ENCODE measurements at regions not wholly inside any gene's neighbourhood (a gene's known extent, or its start where the extent isn't known, plus 50 kb on each side); places are given as distances from the start of the nearest gene placed in this dataset.

DNA sequence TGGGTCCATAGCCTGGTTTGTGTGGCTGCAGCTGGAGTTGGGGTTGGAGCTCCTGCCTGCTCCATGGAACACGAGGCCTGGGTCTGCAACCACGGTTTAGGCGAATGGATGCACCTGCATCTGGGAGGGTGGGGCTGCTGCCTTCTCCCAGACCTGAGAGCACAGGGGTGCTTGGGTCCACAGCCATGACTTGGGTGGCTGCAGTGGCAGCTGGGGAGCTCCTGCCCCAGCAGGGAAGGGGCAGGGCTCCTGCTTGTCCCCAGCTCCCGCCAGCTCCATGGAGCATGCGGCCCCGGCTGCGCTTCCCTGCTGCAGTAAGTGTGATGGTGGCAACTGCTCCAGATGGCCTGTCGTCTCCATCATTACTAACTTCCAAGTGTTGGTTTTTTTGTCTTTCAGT, 571.1 kb upstream of the LRRN3 start:
- H2AFZ ChIP-seq (ENCODE audit: low read length) = no peak overlapping the region
- no peaks in the 10 kb centered on the region for H3K36me3 ChIP-seq (replicated peaks; ENCODE audit: insufficient read depth, low read length)
- TF ChIP-seq, protein P1, sequence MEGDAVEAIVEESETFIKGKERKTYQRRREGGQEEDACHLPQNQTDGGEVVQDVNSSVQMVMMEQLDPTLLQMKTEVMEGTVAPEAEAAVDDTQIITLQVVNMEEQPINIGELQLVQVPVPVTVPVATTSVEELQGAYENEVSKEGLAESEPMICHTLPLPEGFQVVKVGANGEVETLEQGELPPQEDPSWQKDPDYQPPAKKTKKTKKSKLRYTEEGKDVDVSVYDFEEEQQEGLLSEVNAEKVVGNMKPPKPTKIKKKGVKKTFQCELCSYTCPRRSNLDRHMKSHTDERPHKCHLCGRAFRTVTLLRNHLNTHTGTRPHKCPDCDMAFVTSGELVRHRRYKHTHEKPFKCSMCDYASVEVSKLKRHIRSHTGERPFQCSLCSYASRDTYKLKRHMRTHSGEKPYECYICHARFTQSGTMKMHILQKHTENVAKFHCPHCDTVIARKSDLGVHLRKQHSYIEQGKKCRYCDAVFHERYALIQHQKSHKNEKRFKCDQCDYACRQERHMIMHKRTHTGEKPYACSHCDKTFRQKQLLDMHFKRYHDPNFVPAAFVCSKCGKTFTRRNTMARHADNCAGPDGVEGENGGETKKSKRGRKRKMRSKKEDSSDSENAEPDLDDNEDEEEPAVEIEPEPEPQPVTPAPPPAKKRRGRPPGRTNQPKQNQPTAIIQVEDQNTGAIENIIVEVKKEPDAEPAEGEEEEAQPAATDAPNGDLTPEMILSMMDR (IDR thresholded peaks at IDR 0.05; ENCODE audit: low read length) = no peak
- no peak for TF ChIP-seq EZH2phosphoT487 (IDR thresholded peaks at IDR 0.05; ENCODE audit: low read length)
- TF ChIP-seq EZH2 (optimal IDR thresholded peaks at IDR 0.05; ENCODE audit: low read depth, low read length) = no peak
- H3K9ac ChIP-seq (ENCODE audit: low read length) = no peak overlapping the region
- H3F3A ChIP-seq (ENCODE audit: insufficient read depth, low read length) = no peaks in the 10 kb centered on the region
- no peak overlapping the region for H3K4me2 ChIP-seq (ENCODE audit: low read depth, low read length)
- H4K20me1 ChIP-seq (ENCODE audit: insufficient read depth, low read length) = no peaks in the 10 kb centered on the region
- no peaks in the 10 kb centered on the region for H3K4me1 ChIP-seq (ENCODE audit: low read length)
- H3K9me2 ChIP-seq (replicated peaks; ENCODE audit: insufficient read depth, low read length) = no peaks in the 10 kb centered on the region
- H3K79me2 ChIP-seq (ENCODE audit: low read length) = no peaks in the 10 kb centered on the region
- DNase-seq = no peak
- H3K27ac ChIP-seq (ENCODE audit: low read length) = no peak overlapping the region
- no peaks in the 10 kb centered on the region for H3K9me3 ChIP-seq (replicated peaks; ENCODE audit: insufficient read depth, low read length)
- no peak overlapping the region for H3K4me3 ChIP-seq (ENCODE audit: low read length)
- H3K27me3 ChIP-seq (replicated peaks; ENCODE audit: insufficient read depth, low read length) = no peaks in the 10 kb centered on the region

DNA sequence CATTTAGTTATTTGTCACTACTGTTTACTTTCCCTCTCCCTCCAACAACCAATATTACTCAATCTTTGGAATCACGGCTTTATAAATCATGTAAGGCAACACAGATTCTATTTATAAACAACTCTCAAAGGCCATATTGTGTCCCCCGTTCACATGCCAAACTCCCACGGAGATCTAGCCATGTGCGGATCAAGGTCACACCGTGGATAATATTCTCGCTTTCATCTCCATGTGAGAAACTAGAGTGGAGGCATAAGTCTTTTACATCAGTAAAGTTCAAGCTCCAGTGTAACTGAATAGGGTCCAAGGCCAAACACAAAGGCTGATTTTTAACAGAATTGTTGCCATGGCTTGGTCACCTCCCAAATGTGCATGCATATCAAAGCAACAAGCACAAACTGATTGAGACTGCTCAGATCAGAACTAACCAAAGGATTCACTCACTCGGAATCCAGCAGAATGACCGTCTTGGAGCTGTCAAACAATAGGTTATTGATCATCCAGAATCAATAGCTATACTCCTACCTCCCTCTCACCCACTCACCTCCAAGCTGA, 569.5 kb upstream of the LRRN3 start:
- no peaks in the 10 kb centered on the region for H3K36me3 ChIP-seq (replicated peaks; ENCODE audit: insufficient read depth, low read length)
- H3K9ac ChIP-seq (ENCODE audit: low read length) = no peak overlapping the region
- no peaks in the 10 kb centered on the region for H3K9me3 ChIP-seq (replicated peaks; ENCODE audit: insufficient read depth, low read length)
- no peaks in the 10 kb centered on the region for H3K79me2 ChIP-seq (ENCODE audit: low read length)
- DNase-seq = no peak
- H3K9me2 ChIP-seq (replicated peaks; ENCODE audit: insufficient read depth, low read length) = no peaks in the 10 kb centered on the region
- no peaks in the 10 kb centered on the region for H3K27me3 ChIP-seq (replicated peaks; ENCODE audit: insufficient read depth, low read length)
- H3K4me1 ChIP-seq (ENCODE audit: low read length) = no peaks in the 10 kb centered on the region
- no peak overlapping the region for H3K4me2 ChIP-seq (ENCODE audit: low read depth, low read length)
- H3K27ac ChIP-seq (ENCODE audit: low read length) = no peak overlapping the region
- TF ChIP-seq, protein P1 (IDR thresholded peaks at IDR 0.05; ENCODE audit: low read length) = no peak
- TF ChIP-seq EZH2phosphoT487 (IDR thresholded peaks at IDR 0.05; ENCODE audit: low read length) (no peak), EZH2 (optimal IDR thresholded peaks at IDR 0.05; ENCODE audit: low read depth, low read length) (no peak)
- H3F3A ChIP-seq (ENCODE audit: insufficient read depth, low read length) = no peaks in the 10 kb centered on the region
- no peak overlapping the region for H3K4me3 ChIP-seq (ENCODE audit: low read length)
- no peaks in the 10 kb centered on the region for H4K20me1 ChIP-seq (ENCODE audit: insufficient read depth, low read length)
- H2AFZ ChIP-seq (ENCODE audit: low read length) = no peak overlapping the region

DNA sequence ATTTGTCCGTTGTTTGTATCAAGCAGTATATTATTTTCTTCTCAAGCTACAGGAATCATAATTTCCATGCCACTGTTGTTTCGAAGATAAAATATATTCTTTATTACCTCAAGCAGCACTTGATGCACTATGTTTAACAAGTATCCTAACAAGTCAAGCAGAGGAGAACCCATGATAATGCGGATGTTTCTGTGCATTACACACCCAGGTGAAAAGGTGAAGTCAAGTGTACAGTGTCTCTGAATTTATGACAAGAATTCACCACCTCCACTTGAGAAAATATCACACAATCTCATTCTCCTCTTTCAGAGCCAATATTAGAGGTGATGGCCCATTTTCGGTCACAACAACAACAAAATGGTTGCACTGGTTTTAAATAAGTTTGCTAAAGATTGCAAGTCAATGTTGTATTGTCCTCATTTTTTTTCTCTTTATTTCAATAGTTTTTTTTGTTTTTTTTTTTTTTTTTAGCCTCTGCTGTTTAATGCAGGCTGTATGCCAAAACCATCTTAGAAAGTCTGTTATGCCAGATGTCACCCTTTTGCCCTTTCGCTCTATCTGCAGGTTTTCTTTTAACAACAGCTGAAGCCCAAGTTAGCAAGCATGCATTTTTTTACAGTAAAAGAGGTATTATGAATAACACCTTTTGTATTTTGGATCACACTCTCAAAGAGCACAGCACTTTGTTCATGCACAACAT, 568.7 kb upstream of the LRRN3 start:
- H3K4me3 ChIP-seq (ENCODE audit: low read length) = no peak overlapping the region
- H4K20me1 ChIP-seq (ENCODE audit: insufficient read depth, low read length) = no peaks in the 10 kb centered on the region
- no peaks in the 10 kb centered on the region for H3K9me2 ChIP-seq (replicated peaks; ENCODE audit: insufficient read depth, low read length)
- H3K9ac ChIP-seq (ENCODE audit: low read length) = no peak overlapping the region
- H3K27me3 ChIP-seq (replicated peaks; ENCODE audit: insufficient read depth, low read length) = no peaks in the 10 kb centered on the region
- no peaks in the 10 kb centered on the region for H3K79me2 ChIP-seq (ENCODE audit: low read length)
- no peak for DNase-seq
- no peaks in the 10 kb centered on the region for H3F3A ChIP-seq (ENCODE audit: insufficient read depth, low read length)
- H2AFZ ChIP-seq (ENCODE audit: low read length) = no peak overlapping the region
- H3K4me2 ChIP-seq (ENCODE audit: low read depth, low read length) = no peak overlapping the region
- H3K4me1 ChIP-seq (ENCODE audit: low read length) = no peaks in the 10 kb centered on the region
- H3K9me3 ChIP-seq (replicated peaks; ENCODE audit: insufficient read depth, low read length) = no peaks in the 10 kb centered on the region
- no peak for TF ChIP-seq EZH2 (optimal IDR thresholded peaks at IDR 0.05; ENCODE audit: low read depth, low read length)
- TF ChIP-seq, protein P1 (IDR thresholded peaks at IDR 0.05; ENCODE audit: low read length) = no peak
- no peak for TF ChIP-seq EZH2phosphoT487 (IDR thresholded peaks at IDR 0.05; ENCODE audit: low read length)
- H3K27ac ChIP-seq (ENCODE audit: low read length) = no peak overlapping the region
- no peaks in the 10 kb centered on the region for H3K36me3 ChIP-seq (replicated peaks; ENCODE audit: insufficient read depth, low read length)

Measured in MM.1S (cell line).